ENCODE measurements at regions not wholly inside any gene's neighbourhood (a gene's known extent, or its start where the extent isn't known, plus 50 kb on each side); places are given as distances from the start of the nearest gene placed in this dataset.

DNA sequence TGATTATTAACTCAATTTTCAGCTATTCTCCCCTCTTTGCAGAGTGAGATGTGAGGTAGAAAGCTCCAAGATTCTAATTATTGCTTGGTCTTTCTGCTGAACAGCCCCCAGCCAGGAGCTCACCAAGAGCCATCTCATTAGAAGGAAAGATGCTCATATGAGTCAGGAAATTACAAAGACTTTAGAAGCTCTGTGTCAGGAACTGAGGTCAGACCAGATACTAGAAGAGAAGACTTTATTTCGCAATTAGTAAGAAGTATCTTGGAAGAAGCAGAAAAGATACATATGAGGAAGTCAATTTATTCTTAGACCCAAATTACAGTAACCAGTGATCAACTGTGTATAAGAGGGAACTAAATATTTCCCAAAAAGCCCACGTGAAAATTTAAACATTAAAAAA is 626.9 kb downstream of the ZWINT start:
- H3K27me3 ChIP-seq (ENCODE audit: control insufficient read depth in 1 of 2, insufficient read depth in 2 of 2, low read length in 2 of 2): no peaks in the 10 kb centered on the region
- H3K4me1 ChIP-seq (ENCODE audit: control insufficient read depth in 1 of 2, insufficient read depth in 2 of 2, low read length in 2 of 2): no peaks in the 10 kb centered on the region
- H3K27ac ChIP-seq (ENCODE audit: low read depth, low read length): no peak overlapping the region
- no peak overlapping the region for H3K4me3 ChIP-seq (ENCODE audit: low read depth in 1 of 2, low read length in 2 of 2)
- H3K9me3 ChIP-seq (ENCODE audit: control insufficient read depth in 1 of 2, low read length in 2 of 2): no peaks in the 10 kb centered on the region
- no peak overlapping the region for H3K9ac ChIP-seq (ENCODE audit: low read depth in 1 of 2, low read length in 2 of 2)
- no peaks in the 10 kb centered on the region for H3K36me3 ChIP-seq (ENCODE audit: control insufficient read depth in 1 of 2, insufficient read depth in 2 of 2, low read length in 2 of 2)

DNA sequence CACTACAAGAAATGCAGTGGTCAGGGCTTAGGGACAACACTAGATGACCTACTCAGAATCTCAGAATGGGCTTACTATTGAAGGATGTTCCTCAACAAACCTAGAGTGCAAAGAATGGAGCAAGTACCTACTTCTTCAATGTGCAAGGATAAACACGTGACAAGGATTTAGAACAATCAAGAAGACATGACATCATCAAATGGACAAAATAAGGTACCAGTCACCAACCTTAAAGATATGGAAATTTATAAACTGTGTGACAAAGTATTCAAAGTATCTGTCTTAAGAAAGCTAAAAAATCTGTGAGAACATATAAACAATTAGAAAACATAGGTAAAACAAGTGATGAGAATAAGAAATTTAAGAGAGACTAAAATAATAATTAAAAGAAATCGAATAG is 656.1 kb downstream of the ZWINT start:
- Histone ChIP-seq H3K9ac (ENCODE audit: low read depth in 1 of 2, low read length in 2 of 2) (no peak overlapping the region), H3K4me3 (ENCODE audit: low read depth in 1 of 2, low read length in 2 of 2) (no peak overlapping the region), H3K4me1 (ENCODE audit: control insufficient read depth in 1 of 2, insufficient read depth in 2 of 2, low read length in 2 of 2) (no peaks in the 10 kb centered on the region), H3K36me3 (ENCODE audit: control insufficient read depth in 1 of 2, insufficient read depth in 2 of 2, low read length in 2 of 2) (no peaks in the 10 kb centered on the region), H3K9me3 (ENCODE audit: control insufficient read depth in 1 of 2, low read length in 2 of 2) (no peaks in the 10 kb centered on the region), H3K27me3 (ENCODE audit: control insufficient read depth in 1 of 2, insufficient read depth in 2 of 2, low read length in 2 of 2) (no peaks in the 10 kb centered on the region), H3K27ac (ENCODE audit: low read depth, low read length) (no peak overlapping the region)

DNA sequence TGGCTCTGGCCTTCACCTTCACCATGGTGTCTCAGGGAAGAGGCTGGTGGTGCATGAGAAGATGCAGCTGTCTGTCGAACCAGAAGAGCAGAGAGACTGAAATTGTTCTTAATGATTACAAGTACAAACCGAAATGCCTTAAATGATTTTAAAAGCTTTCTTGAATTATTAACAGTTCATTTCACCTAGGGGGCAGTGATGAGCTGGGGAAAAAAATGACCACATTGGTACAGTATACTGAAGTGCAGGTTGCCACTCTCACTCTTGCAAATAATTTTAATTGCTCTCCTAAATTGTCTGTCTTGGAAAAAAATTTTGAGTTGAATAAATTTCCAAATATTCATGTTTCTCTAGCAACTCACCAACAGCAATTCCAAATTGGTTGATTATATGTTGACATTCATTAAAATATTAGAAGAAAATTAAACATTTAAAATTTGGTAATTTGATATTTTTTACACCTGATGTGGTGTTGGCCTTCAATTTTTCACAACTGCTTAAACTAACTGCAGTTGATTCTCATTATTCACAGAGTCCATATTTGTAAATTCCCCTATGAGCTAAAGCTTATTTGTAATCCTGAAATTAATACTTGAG is 692.6 kb downstream of the ZWINT start:
- Histone ChIP-seq H3K4me1 (ENCODE audit: control insufficient read depth in 1 of 2, insufficient read depth in 2 of 2, low read length in 2 of 2) (no peaks in the 10 kb centered on the region), H3K27ac (ENCODE audit: low read depth, low read length) (no peak overlapping the region), H3K9me3 (ENCODE audit: control insufficient read depth in 1 of 2, low read length in 2 of 2) (no peaks in the 10 kb centered on the region), H3K4me3 (ENCODE audit: low read depth in 1 of 2, low read length in 2 of 2) (no peak overlapping the region), H3K27me3 (ENCODE audit: control insufficient read depth in 1 of 2, insufficient read depth in 2 of 2, low read length in 2 of 2) (no peaks in the 10 kb centered on the region), H3K9ac (ENCODE audit: low read depth in 1 of 2, low read length in 2 of 2) (no peak overlapping the region), H3K36me3 (ENCODE audit: control insufficient read depth in 1 of 2, insufficient read depth in 2 of 2, low read length in 2 of 2) (no peaks in the 10 kb centered on the region)

DNA sequence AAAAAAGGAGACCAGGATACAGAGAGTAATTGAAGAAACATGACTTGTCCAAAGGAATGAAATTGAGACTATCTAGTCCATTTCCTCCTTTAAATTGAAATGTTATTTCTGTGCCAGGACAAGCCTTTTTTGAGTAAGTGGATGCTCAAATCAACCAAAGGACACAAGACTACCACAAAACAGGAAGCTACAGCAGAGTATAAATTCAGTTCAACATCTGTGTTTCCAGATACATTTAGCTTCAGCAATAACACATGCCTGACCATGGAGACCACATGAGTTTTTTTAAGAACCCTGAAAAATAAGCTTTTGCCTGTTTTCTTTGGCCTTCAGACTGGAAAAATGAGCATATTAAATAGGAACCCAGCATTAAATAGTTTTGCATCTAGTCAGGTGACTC is 707.5 kb downstream of the ZWINT start:
- H3K36me3 ChIP-seq (ENCODE audit: control insufficient read depth in 1 of 2, insufficient read depth in 2 of 2, low read length in 2 of 2): no peaks in the 10 kb centered on the region
- H3K9me3 ChIP-seq (ENCODE audit: control insufficient read depth in 1 of 2, low read length in 2 of 2): no peaks in the 10 kb centered on the region
- H3K9ac ChIP-seq (ENCODE audit: low read depth in 1 of 2, low read length in 2 of 2): no peak overlapping the region
- H3K4me1 ChIP-seq (ENCODE audit: control insufficient read depth in 1 of 2, insufficient read depth in 2 of 2, low read length in 2 of 2): no peaks in the 10 kb centered on the region
- H3K27ac ChIP-seq (ENCODE audit: low read depth, low read length): no peak overlapping the region
- no peaks in the 10 kb centered on the region for H3K27me3 ChIP-seq (ENCODE audit: control insufficient read depth in 1 of 2, insufficient read depth in 2 of 2, low read length in 2 of 2)
- H3K4me3 ChIP-seq (ENCODE audit: low read depth in 1 of 2, low read length in 2 of 2): no peak overlapping the region

DNA sequence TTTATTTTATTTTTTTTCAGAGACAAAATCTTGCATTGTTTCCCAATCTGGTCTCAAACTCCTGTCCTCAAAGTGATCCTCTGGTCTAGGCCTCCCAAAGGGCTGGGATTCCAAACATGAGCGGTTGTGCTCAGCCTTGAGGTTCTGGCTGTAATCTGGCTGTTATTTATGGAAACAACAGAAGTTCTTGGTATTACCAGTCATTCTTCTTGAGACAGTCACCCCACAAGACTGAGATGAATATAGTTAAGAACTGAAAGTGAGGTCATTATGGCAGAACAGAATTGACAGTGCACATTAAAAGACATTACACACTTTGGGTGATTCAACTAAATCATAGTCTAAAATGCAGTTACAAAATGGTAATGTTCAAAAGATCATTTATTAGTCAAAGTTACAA is 719.5 kb downstream of the ZWINT start:
- Histone ChIP-seq H3K4me3 (ENCODE audit: low read depth in 1 of 2, low read length in 2 of 2) (no peak overlapping the region), H3K4me1 (ENCODE audit: control insufficient read depth in 1 of 2, insufficient read depth in 2 of 2, low read length in 2 of 2) (no peaks in the 10 kb centered on the region), H3K9me3 (ENCODE audit: control insufficient read depth in 1 of 2, low read length in 2 of 2) (no peaks in the 10 kb centered on the region), H3K9ac (ENCODE audit: low read depth in 1 of 2, low read length in 2 of 2) (no peak overlapping the region), H3K27me3 (ENCODE audit: control insufficient read depth in 1 of 2, insufficient read depth in 2 of 2, low read length in 2 of 2) (no peaks in the 10 kb centered on the region), H3K36me3 (ENCODE audit: control insufficient read depth in 1 of 2, insufficient read depth in 2 of 2, low read length in 2 of 2) (no peaks in the 10 kb centered on the region), H3K27ac (ENCODE audit: low read depth, low read length) (no peak overlapping the region)

DNA sequence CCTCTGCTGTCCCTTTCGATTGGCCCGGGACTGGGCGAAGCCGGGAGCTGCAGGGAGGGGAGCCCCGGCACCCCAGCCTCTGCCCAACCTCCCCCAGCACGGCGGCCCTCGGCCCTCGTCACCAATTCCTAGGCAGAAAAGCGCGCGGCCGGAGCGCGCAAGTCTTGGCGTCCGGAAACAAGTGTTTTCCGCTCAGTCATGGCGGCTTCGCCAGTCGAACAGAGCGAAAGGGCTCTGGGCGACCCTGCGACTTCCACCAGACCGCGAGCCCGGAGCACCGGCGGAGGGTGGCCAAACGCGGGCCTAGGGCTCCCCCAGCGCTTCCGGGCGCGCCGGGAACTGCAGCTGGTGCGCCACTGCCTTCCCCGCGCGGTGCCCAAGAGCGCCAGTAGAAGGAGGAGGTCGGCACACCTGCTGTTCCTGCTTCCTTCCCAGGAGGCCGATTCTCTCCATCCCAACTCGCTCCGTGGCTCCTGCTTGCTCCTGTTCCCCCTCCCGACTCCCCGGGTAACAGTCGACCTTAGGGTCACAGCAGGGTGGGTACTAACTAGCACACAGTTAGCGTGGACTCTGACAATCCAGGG is 729.9 kb downstream of the ZWINT start:
- H3K9ac ChIP-seq (ENCODE audit: low read depth in 1 of 2, low read length in 2 of 2): no peak overlapping the region
- H3K27ac ChIP-seq (ENCODE audit: low read depth, low read length): no peak overlapping the region
- H3K4me1 ChIP-seq (ENCODE audit: control insufficient read depth in 1 of 2, insufficient read depth in 2 of 2, low read length in 2 of 2): peaks cover 9% of the 10 kb centered on the region in 2 donors
- peaks cover 14 to 22% of the 10 kb centered on the region in 2 donors for H3K27me3 ChIP-seq (ENCODE audit: control insufficient read depth in 1 of 2, insufficient read depth in 2 of 2, low read length in 2 of 2)
- no peaks in the 10 kb centered on the region for H3K36me3 ChIP-seq (ENCODE audit: control insufficient read depth in 1 of 2, insufficient read depth in 2 of 2, low read length in 2 of 2)
- no peaks in the 10 kb centered on the region for H3K9me3 ChIP-seq (ENCODE audit: control insufficient read depth in 1 of 2, low read length in 2 of 2)
- H3K4me3 ChIP-seq (ENCODE audit: low read depth in 1 of 2, low read length in 2 of 2): peak overlapping the region; percentile 64 to 72

DNA sequence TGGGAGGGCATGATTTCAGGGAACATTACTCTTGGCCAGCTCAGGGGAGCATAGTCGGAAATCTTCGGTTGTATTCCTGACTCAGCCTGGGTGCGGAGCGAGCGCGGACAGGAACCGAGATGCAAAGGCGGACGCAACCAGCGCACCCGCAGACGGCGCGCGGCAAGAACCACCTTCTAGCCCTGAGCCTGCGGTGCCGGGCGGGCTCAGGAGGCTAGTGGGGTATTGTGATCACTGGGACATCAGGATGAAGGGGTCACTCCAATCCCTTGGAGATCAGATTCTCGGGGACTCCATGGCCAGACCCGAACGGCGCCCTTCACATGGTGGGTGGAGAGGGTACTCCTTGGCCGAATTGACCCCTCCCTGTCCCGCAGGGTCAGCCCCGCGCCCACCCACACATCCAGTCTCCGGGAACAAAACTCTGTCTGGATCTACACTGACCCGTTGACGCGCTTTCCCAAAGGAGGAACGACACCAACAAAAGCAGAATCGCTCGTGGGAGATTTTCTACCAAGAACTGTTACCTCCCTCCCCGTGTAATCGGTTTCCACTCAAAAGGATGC is 730.5 kb downstream of the ZWINT start:
- Histone ChIP-seq H3K27ac (ENCODE audit: low read depth, low read length) (no peak overlapping the region), H3K36me3 (ENCODE audit: control insufficient read depth in 1 of 2, insufficient read depth in 2 of 2, low read length in 2 of 2) (no peaks in the 10 kb centered on the region), H3K4me1 (ENCODE audit: control insufficient read depth in 1 of 2, insufficient read depth in 2 of 2, low read length in 2 of 2) (peaks cover 9% of the 10 kb centered on the region in 2 donors), H3K9me3 (ENCODE audit: control insufficient read depth in 1 of 2, low read length in 2 of 2) (no peaks in the 10 kb centered on the region), H3K4me3 (ENCODE audit: low read depth in 1 of 2, low read length in 2 of 2) (peak overlapping the region; percentile 64 to 72), H3K27me3 (ENCODE audit: control insufficient read depth in 1 of 2, insufficient read depth in 2 of 2, low read length in 2 of 2) (peaks cover 14 to 22% of the 10 kb centered on the region in 2 donors), H3K9ac (ENCODE audit: low read depth in 1 of 2, low read length in 2 of 2) (no peak overlapping the region)

DNA sequence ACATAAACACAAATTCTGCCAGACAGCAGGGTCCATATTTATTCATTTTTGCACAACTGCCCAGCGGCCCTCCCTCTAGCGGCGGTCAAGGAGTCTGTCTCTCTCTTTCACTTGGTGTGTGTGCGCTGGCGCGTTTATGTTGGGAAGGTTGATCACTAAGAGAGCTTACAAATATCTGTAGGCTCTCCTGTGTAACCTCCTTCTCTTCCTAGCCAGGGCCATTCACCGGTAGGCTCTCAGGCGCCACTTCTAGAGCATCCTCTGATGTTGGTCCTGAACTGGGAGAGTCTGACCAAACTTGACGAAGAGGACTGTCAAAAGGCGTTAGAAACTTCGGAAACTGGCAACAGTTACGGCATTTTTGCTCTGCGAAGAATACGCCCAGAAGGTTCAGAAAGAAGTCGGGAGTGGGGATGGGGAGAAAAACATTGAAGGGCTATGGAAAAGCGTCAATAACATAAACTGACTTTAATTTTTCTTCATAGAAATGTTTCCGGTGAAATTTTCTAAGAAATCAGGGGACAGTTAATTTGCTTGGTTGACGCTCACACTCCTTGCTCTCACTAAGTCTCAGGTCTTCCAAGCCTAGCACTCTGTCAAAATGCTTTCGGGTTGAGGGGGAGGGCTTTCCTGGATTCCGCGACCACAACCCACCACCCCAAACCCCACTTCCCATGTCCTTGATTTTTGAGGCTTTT is 731.1 kb downstream of the ZWINT start:
- no peaks in the 10 kb centered on the region for H3K36me3 ChIP-seq (ENCODE audit: control insufficient read depth in 1 of 2, insufficient read depth in 2 of 2, low read length in 2 of 2)
- H3K27ac ChIP-seq (ENCODE audit: low read depth, low read length): no peak overlapping the region
- H3K9me3 ChIP-seq (ENCODE audit: control insufficient read depth in 1 of 2, low read length in 2 of 2): no peaks in the 10 kb centered on the region
- H3K4me3 ChIP-seq (ENCODE audit: low read depth in 1 of 2, low read length in 2 of 2): peak overlapping the region; percentile 64 to 72
- peaks cover 9% of the 10 kb centered on the region in 2 donors for H3K4me1 ChIP-seq (ENCODE audit: control insufficient read depth in 1 of 2, insufficient read depth in 2 of 2, low read length in 2 of 2)
- no peak overlapping the region for H3K9ac ChIP-seq (ENCODE audit: low read depth in 1 of 2, low read length in 2 of 2)
- H3K27me3 ChIP-seq (ENCODE audit: control insufficient read depth in 1 of 2, insufficient read depth in 2 of 2, low read length in 2 of 2): peaks cover 14 to 22% of the 10 kb centered on the region in 2 donors

DNA sequence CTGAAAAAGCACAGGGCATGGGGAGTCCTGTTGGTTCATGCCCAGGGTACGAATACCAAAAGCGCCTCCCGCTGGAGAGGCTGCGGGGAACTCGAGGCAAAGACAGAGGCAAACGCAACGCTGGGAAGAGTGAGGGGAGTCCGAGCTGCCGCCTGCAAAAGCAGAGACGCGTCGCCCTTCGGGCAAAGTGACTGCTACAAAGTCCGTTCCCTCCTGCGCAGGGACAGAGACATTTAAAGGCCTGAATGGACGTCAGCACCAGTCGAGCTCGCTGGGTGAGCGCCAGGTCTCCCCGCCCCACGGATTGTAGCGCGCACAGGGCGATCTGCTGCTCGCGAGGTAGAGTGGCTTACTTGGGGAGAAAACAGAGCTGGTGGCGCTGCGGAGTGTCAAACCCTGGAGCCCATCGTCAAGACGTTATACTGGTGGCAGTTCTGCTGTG is 732.8 kb downstream of the ZWINT start:
- Histone ChIP-seq H3K36me3 (ENCODE audit: control insufficient read depth in 1 of 2, insufficient read depth in 2 of 2, low read length in 2 of 2) (no peaks in the 10 kb centered on the region), H3K4me3 (ENCODE audit: low read depth in 1 of 2, low read length in 2 of 2) (peak overlapping the region; percentile 8 to 43), H3K27me3 (ENCODE audit: control insufficient read depth in 1 of 2, insufficient read depth in 2 of 2, low read length in 2 of 2) (peaks cover 14 to 22% of the 10 kb centered on the region in 2 donors), H3K9me3 (ENCODE audit: control insufficient read depth in 1 of 2, low read length in 2 of 2) (no peaks in the 10 kb centered on the region), H3K9ac (ENCODE audit: low read depth in 1 of 2, low read length in 2 of 2) (no peak overlapping the region), H3K27ac (ENCODE audit: low read depth, low read length) (no peak overlapping the region), H3K4me1 (ENCODE audit: control insufficient read depth in 1 of 2, insufficient read depth in 2 of 2, low read length in 2 of 2) (peaks cover 9% of the 10 kb centered on the region in 2 donors)

DNA sequence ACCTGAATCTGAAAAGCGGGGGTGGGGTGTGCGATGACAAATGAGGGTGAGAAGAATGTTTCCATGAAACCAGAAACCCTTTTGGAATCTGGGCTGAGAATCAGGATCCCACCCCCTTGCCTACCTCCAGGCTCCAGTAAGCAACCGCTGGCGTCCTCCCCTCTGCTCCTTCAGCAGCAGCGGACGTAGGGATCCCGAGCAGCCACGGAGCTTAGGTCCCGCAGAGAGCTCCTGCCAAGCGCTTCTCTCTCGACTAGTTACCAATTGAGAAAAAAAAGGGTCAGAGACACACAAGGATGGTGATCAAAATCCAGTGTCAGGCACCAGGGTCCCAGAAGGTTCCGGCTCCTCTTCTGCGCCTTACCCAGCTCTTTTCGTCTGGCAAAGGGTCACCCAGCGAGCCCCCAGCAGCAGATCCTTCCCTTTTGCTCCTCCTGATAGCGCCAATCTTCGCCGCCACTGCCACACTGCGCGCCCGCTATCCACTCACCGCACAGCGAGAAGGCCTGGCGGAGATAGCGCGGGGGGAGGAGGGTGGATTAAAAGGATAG is 733.5 kb downstream of the ZWINT start:
- Histone ChIP-seq H3K4me3 (ENCODE audit: low read depth in 1 of 2, low read length in 2 of 2) (no peak overlapping the region), H3K36me3 (ENCODE audit: control insufficient read depth in 1 of 2, insufficient read depth in 2 of 2, low read length in 2 of 2) (no peaks in the 10 kb centered on the region), H3K27me3 (ENCODE audit: control insufficient read depth in 1 of 2, insufficient read depth in 2 of 2, low read length in 2 of 2) (peaks cover 14 to 22% of the 10 kb centered on the region in 2 donors), H3K9ac (ENCODE audit: low read depth in 1 of 2, low read length in 2 of 2) (no peak overlapping the region), H3K4me1 (ENCODE audit: control insufficient read depth in 1 of 2, insufficient read depth in 2 of 2, low read length in 2 of 2) (peaks cover 9% of the 10 kb centered on the region in 2 donors), H3K9me3 (ENCODE audit: control insufficient read depth in 1 of 2, low read length in 2 of 2) (no peaks in the 10 kb centered on the region), H3K27ac (ENCODE audit: low read depth, low read length) (no peak overlapping the region)
